GM18508 (cell line): ENCODE measurements at regions not wholly inside any gene's neighbourhood (a gene's known extent, or its start where the extent isn't known, plus 50 kb on each side); places are given as distances from the start of the nearest gene placed in this dataset.

Experiments
- ATAC-seq: cut with Tn5 transposase; IDR thresholded peaks from one replicate; pipeline ENCODE4 v1.9.1; 2021; ENCODE audit warnings: moderate number of reproducible peaks; ENCODE audit not compliant: insufficient read depth, unreplicated experiment

GRCh38 chr21:41597227-41597626, 89.3 kb upstream of the TMPRSS2 start:
- no peak for ATAC-seq

DNA sequence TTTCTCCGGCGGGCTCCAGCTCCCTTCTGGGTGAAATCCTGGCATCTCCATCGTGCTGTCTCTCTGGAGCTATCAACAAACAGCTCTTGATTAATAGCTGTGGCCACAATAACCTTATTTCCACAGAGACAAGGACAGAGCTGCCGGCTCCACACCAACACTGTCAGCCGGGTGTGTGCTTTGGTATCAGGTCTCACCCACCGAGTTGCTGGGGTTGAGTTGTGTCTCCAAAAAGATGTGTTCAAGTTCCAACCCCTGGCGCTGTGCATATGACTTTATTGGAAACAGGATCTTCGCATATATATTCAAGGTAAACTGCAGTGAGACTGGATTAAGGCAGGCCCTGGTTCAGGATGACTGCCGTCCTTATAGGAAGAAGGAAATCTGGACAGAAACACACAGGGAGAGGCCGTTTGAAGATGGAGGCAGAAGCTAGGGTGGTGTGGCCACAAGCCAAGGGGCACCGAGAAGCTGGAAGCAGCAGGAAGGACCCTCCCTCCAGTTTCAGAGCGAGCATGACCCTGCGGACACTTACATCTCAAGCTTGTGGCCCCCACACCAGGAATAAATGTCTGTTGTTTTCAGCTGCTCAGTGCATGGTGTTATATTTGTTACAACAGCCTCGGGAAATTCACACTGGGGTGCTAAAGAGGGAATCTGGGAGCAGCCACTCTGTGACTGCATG, 88.4 kb upstream of the TMPRSS2 start:
- no peak for ATAC-seq

DNA sequence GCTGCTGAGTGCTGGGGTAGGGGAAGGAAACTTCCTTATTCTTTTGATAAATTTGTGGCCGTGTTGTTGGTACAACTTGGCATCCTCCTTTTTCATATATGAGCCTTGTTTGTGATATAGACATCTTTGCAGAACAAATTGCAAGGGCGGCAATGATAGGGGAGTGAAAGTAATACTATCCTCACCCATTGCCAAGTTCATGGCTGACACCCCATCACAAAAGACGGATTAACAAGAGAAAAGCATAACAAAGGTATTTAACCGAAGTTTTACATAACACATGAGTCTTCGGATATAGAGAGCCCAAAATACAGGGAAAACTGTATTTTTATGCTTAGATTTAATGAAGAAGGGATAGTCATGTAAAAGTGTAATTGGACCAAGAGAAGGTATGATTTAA, 86.3 kb upstream of the TMPRSS2 start:
- no peak for ATAC-seq

- no peak for ATAC-seq
Measured at GRCh38 chr21:41593760-41594138, 85.8 kb upstream of the TMPRSS2 start.

DNA sequence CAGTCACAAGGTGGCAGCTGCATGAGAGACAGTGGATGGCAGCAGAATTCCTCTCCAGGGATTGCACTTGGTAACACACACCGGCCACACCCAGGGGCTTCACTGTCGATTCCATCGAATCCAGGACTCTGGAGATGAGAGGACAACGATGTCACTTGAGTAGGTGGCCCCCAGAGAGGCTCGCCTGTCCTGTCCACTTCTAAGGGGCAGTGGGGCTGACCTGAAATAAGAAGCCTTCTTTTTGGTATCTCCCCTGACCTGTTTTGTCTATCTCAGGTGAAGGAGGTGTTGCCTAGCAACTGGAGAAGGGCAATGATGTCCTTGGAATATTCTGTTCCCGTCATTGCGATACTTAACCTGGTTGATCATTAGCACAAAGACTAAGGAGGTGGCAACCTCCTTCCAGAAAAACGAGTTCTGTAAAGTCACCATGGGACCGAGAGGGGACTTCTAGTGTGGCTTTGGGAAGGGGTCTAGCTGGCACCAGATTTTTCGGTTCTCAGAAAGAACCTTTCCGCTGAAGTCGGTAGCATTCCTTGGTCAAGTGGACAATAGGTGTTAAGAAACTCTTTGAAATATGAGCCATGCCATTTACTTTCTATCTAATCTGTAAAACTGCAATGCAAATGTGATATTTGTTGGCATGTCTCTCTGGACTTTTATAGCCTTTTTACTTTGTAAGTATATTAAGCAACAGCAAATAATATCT, 85.2 kb upstream of the TMPRSS2 start:
- ATAC-seq = no peak

DNA sequence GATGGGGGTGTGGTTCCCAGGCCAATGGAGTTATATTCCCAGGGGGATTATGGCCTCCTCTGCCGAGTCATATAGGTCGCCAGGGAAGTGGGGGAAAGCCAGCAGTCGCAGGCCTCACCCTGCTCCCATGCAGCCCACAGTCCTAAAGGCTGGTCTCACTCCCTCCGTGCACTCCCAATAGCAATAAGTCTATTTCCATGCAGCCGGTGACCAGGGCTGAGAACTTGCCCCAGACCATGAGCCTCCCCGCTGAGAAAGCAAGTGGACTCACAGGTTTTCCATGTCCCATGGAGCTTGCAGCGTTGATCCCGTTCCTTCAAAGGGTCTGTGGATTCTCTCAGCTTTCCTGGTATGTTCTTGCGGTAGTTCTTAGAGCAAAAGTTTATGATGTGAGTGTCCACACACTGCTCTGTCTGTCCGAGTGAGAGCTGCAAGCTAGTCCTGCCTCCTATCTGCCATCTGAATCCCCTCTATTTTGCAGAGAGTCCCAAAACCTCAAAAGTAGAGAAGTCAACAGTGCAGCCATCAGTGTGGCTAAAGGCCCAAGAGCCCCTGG, 81.7 kb upstream of the TMPRSS2 start:
- no peak for ATAC-seq

GRCh38 chr21:41589131-41589530, 81.2 kb upstream of the TMPRSS2 start:
- ATAC-seq = no peak

GRCh38 chr21:41585199-41585994, 77.4 kb upstream of the TMPRSS2 start:
- no peak for ATAC-seq

DNA sequence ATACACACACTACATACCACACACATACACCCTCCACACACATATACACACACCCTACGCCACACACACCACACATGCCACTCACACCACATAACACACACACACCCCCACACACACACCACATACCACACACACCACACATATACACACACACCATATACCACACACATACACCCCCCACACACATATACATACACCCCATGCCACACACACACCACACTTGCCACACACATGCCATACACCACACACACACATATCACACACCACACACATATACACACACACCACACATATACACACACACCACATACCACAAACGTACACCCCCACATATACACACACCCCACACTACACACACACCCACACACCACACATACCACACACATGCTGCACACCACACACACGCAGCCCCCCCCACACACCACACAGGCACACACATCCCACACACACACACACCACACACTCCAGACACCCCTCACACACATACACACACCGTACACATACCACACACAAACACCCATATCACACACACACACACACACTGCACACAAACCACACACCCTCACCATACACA, 76.7 kb upstream of the TMPRSS2 start:
- ATAC-seq = no peak

DNA sequence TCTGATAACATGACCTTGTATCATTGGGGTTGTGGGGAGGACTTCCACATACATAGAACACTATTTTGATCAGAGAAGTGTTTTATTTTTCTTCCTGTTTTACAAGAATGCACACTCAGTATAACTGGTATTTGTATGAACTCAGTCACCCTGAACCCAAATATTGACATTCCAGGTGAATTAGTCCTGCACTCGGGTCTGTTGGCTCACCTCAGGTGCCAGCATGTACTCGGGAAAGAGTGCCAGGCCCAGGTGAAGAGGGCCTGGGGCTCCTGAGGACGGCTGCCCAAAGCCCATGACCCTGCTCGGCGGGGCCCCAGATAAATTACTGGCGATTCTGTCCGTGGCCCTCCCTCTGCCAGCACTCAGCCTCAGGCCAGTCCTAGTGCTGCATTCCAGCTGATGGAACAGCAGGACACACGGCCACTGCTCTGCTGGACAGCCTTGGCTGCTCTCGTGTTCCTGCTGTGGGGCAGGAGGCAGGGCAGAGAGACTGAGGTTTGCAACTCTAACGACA, 75.4 kb upstream of the TMPRSS2 start:
- no peak for ATAC-seq

DNA sequence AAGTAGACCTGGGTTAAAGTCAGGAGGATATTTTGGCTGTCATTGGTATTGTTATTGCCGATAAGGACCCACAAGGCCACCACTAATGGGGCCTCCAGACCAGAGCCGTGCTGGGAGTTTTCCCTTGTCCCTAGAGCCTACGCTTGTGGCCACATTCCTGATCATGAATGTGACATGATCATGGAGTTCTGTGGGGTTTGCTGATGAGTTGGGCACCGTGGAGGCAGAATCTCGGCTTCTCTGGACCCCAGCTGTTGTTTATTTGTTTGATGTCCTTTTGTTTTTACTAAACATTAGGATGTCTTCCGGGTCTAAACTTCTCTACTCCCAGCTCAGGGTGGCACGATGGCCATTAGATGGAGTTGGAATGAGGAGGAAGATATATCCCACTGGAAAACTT, 74.9 kb upstream of the TMPRSS2 start:
- ATAC-seq = no peak

GRCh38 chr21:41582298-41582840, 74.4 kb upstream of the TMPRSS2 start:
- ATAC-seq = no peak

GRCh38 chr21:41581592-41582228, 73.8 kb upstream of the TMPRSS2 start:
- no peak for ATAC-seq

- ATAC-seq = no peak
Measured at GRCh38 chr21:41580758-41581554, 73.0 kb upstream of the TMPRSS2 start.

DNA sequence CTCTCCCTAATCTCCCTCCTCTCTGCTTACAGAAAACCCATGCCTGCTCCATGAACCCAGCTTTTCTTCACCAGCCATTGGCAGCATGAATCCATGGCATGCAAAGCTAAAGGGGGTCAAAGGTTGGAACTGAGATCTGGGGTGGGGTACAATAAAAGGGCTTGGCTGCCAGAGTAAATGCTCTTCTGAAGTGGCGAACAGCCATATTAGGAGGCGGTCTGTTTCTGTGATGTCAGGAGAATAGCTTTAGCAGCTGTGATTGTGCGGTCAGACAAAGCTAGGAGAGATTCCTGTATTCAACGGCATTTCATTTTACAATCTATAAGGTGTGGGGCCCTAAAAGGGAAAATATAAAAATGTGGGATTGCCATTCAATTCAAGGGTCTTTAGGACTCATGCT, 71.7 kb upstream of the TMPRSS2 start:
- ATAC-seq = no peak

GRCh38 chr21:41578716-41579115, 70.8 kb upstream of the TMPRSS2 start:
- ATAC-seq = no peak

- ATAC-seq = no peak
Measured at GRCh38 chr21:41578083-41578482, 70.1 kb upstream of the TMPRSS2 start.

DNA sequence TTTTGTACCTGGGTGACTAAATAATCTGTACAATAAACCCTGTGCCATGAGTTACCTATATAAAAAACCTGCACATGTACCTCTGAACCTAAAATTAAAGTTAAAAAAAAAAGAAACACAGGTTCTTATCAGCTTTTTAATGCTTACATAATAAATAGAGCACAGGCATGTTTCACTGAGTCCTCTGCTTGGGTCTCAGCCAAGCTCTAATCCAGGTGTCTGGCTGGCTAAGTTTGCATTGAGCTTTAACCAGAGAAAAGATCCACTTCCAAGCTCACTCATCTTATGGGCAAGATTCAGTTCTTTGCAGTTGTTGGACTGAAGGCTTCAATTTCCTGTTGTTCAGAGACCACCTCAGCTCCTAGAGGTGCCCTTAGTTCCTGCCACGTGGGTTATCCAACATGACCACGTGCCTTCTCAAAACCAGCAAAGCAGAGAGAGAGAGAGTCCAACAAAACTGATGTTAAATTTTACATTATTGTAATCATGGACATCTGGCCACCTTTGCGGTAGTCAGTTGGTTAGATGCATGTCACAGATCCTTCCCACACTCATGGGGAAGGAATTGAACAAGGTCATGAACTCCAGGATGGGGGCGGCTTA, 68.2 kb upstream of the TMPRSS2 start:
- no peak for ATAC-seq
